HG03469 (cell line): ENCODE measurements at regions not wholly inside any gene's neighbourhood (a gene's known extent, or its start where the extent isn't known, plus 50 kb on each side); places are given as distances from the start of the nearest gene placed in this dataset.

Experiments used
- ATAC-seq: cut with Tn5 transposase; IDR thresholded peaks from one replicate; pipeline ENCODE4 v1.9.1; 2021; ENCODE audit warnings: mild to moderate bottlenecking, moderate library complexity, moderate number of reproducible peaks; ENCODE audit not compliant: unreplicated experiment

- ATAC-seq: no peak
Measured at GRCh38 chr22:48646216-48646925, 1181.3 kb downstream of the BRD1 start.

DNA sequence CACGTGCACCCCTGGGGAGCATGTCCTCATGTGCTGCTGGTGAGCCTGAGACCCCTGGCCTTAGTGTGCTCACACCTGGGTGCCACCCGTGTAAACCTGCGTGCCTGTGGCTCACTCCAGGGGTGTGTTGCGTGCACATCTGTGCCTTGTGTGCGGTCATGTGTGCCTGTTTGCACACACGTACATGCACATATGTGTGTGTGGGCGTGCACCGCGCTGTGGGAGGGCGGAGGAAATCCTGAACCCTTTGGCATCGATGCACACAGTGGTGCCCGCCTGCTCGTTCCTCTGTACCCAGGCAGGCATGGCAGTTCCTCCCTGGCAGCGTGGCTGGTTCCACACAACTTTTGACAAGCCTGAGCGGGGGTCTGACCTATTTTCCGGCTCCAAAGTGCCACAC, 1181.9 kb downstream of the BRD1 start:
- no peak for ATAC-seq

GRCh38 chr22:48644997-48645396, 1182.7 kb downstream of the BRD1 start:
- no peak for ATAC-seq

GRCh38 chr22:48644108-48644507, 1183.6 kb downstream of the BRD1 start:
- ATAC-seq: no peak

DNA sequence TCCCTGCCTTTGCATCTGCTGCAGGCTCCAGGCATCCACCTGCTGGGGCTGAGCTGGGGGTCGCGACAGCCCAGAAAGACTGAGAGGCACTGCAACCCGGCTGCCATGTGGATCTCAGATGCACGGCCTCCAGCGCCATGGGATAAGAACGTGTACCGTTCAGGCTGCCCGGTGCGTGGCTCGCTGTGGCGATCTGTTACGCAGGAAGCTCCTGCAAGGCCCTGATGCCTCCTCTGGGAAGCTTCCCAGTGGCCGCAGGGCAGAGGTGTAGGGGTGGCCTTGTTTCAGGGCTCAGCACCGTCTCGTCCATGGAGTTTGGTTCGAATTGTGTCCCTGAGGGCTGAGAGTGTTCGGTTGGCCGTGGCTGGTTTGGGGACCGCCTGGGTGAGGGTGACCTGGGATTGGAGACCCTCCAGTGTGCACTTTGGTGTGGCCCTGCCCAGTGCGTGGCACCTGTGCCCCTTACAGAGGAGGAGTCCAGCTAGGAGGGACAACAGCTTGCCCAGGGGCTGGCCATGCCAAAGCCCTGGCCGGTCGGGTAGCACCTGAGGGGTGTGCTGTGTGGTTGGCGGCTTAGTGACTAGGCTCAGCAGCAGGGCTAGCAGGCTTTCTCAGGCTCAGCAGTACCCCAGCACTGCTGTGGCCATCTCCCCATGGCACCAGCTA, 1184.5 kb downstream of the BRD1 start:
- ATAC-seq: no peak

- ATAC-seq: no peak
Measured at GRCh38 chr22:48642550-48642949, 1185.1 kb downstream of the BRD1 start.

DNA sequence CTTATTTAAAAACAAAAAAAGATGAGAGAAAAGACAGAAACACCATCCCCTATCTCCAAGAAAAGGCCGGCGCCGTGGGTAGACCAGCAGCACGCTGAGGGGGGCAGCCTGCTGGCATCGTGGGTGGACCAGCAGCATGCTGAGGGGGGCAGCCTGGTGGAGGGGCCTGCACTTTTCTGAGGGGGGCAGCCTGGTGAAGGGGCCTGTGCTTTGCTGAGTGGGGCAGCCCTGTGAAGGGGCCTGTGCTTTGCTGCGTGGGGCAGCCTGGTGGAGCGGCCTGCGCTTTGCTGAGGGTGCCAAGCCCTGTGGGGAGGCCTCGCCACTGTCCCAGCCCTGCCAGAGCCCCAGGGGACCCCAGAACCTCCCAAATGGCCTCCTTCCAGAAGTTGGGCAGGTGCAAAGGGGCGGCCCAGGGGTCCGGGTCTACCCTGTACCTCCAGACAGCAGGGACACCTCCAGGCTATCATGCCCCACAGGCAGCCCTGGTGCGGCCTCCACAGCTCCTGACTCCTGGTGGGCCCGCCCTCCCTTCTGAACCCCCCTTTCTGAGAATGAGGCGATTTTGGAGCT, 1185.7 kb downstream of the BRD1 start:
- ATAC-seq: no peak

GRCh38 chr22:48640890-48641841, 1186.5 kb downstream of the BRD1 start:
- no peak for ATAC-seq

DNA sequence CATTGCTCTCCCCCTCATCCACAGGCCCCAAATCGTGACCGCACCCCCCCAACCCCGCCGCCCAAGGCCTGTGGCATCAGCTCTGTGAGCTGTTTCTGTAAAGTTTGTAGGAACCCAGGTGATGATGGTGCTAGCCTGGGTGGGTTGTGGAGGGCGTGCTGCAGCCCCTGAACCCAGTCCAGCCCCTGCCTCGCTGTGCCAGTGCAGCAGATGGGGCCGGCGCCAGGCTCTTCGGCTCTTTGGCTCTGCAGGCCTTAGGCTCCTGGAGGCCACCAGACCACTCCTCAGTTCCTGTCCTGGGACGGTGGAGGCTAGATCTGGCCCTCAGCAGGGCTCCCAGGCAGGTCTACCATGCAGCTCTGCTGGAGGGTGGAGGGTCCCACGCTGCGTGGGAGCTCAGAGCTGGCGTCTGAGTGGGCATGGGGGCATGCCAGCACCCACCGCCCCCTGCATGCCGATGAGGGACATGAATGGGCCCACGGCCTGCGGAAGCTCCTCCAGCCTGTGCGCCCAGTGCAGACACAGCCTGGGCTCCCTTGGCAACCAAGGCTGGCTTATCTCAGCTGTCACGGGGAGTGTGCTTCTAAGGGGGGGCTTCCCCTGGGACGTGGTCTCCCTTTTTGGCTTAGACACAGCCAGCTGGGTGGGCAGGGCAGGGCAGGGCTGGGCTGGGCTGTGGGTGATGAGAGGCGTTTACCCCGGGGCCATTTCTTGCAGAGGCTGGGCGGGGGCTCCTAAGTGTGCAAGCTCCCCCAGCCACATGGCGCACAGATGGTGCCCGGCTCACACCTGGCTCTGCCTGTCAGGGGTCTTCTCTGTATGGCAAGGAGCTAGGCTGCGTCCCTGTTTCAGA, 1187.6 kb downstream of the BRD1 start:
- ATAC-seq: no peak

DNA sequence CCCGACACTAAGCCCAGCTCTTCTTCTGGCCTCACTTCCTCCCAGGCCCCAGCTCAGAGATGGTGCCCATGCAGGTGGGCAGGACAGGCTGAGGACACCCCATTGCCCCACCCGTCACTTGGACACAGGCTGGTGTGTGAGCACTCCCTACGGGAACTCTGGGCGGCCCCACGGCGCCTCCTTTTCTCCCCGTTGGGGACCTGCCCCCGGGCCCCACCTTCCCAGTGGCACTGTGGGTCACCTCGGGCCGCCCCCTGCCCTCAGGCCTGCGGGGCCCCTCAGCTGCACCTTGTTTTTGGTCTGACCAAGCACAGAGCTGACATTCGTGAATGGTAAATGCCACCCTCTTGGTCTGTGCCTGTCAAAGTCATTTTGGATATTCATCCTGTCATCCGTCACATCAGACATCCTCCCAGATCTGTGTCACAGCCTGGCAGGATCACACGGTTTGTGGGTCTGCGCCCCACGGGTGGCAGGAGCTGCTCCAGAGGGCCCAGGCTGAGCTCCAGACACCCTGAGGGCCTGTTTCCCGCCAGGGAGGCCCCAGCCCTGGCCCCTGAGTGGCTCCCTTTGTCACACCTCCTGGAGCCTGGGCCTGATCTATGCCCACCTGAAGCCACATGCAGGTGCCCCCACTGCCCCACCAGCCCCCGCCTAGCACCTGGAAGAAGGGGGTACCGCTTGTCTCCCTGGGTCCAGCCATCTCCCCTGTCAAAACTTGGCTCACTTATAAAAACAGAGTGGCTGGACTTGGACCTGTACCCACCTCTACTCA, 1188.5 kb downstream of the BRD1 start:
- ATAC-seq: no peak

GRCh38 chr22:48637231-48637630, 1190.4 kb downstream of the BRD1 start:
- no peak for ATAC-seq

- no peak for ATAC-seq
Measured at GRCh38 chr22:48636746-48637145, 1190.9 kb downstream of the BRD1 start.

DNA sequence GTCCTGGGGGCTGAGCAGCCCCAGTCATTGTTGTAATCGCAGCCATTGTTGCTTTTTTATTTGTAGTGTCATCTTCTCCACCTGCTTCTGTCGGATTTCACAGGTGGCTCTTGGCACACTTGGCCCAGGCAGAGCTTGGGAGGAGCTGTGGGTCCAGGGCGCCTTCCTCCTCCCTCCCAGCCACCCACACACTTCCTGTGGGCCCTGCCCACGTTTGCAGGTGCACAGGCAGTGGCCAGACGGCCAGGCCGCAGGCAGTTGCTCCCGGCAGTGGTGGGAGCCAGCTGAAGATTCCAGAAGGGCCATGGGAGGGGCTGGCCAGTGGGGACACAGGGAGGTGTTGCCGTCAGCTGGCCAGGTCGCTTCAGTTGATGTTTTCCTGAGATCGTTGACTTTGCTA, 1191.9 kb downstream of the BRD1 start:
- ATAC-seq: no peak

DNA sequence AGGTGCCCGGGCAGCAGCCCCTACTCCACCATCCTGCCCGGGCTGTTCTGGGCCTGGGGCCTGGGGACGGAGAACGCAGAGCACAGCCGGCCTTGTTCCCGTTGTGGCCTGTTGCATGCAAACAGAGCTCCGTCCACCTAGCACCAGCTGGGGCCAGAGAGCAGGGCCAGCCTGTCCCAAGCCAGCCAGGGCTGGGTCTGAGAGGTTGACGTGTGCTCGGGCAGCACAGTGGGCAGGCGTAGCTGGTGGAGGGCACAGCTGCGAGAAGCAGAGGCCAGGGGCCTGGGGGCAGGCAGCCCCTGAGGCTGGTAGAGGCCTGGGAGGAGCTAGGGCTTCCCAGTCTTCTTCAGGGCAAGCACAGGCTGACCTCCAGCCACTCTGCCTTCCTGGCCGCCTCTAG, 1192.6 kb downstream of the BRD1 start:
- no peak for ATAC-seq

GRCh38 chr22:48633996-48634836, 1193.5 kb downstream of the BRD1 start:
- ATAC-seq: no peak

DNA sequence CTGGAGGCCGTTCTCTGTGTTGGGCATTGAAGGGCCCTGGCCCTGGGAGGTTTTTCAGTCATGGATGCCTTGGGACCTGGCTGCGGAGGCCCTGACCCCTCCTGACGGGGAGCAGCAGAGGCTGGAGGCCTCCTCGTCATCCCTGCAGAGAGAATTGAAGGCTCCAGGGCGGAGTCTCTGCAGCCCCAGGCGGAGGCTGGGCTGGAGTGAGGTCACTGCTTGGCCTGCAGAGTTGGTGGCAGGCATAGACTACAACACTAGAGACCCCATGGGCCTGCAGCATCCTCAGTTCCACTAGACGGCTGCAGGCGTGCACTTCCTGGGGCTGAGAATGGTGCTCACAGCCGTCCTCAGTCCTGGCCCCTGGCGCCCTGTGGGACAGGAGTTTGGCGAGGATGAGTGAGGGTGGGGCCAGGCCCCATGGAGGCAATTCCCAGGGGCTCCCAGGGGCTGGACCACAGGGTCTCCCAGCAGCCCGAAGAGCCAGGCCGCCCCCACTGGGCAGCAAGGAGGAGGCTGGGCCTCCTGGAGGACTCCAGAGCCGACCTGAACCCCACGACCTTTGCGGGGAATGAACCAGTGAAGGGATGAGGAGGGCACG, 1194.9 kb downstream of the BRD1 start:
- ATAC-seq: no peak

- ATAC-seq: no peak
Measured at GRCh38 chr22:48631288-48631863, 1196.3 kb downstream of the BRD1 start.

GRCh38 chr22:48630848-48631247, 1196.8 kb downstream of the BRD1 start:
- no peak for ATAC-seq
